ENCODE measurements at regions not wholly inside any gene's neighbourhood (a gene's known extent, or its start where the extent isn't known, plus 50 kb on each side); places are given as distances from the start of the nearest gene placed in this dataset.
A peak's percentile ranks its signal among the peaks of the same experiment; 100 is the strongest.

- DNase-seq, result no peak
- no peaks in the 10 kb centered on the region for H3K9me3 ChIP-seq
- no peaks in the 10 kb centered on the region for H3K36me3 ChIP-seq
- H3K27ac ChIP-seq, result no peak overlapping the region
- intact Hi-C loops (cut with DNase I), result no loop called here
- TF ChIP-seq POLR2A (IDR thresholded peaks at IDR 0.05) (no peak), CTCF (IDR thresholded peaks at IDR 0.05) (peak in 3 of 6 experiments; percentile 20 to 23 (median 20))
- no peak overlapping the region for H3K4me3 ChIP-seq (replicated peaks in 1 of 3)
- 64 to 65% methylated on average over 8 of the region's 8 CpGs for WGBS, 2 donors
- H3K4me1 ChIP-seq, result no peaks in the 10 kb centered on the region
- H3K27me3 ChIP-seq, result no peaks in the 10 kb centered on the region
Measured at GRCh38 chr7:113404245-113404644, 285.9 kb upstream of the SMIM30 start.

GRCh38 chr7:113402482-113402881 lies 284.1 kb upstream of the SMIM30 start:
- intact Hi-C loops (cut with DNase I), result no loop called here
- TF ChIP-seq POLR2A (IDR thresholded peaks at IDR 0.05), result no peak
- H3K36me3 ChIP-seq, result no peaks in the 10 kb centered on the region
- no peak overlapping the region for H3K4me3 ChIP-seq (replicated peaks in 1 of 3)
- no peaks in the 10 kb centered on the region for H3K9me3 ChIP-seq
- H3K27me3 ChIP-seq, result no peaks in the 10 kb centered on the region
- H3K4me1 ChIP-seq, result no peaks in the 10 kb centered on the region
- H3K27ac ChIP-seq, result no peak overlapping the region
- DNase-seq, result no peak

- TF ChIP-seq CTCF (IDR thresholded peaks at IDR 0.05) (no peak), POLR2A (IDR thresholded peaks at IDR 0.05) (no peak)
- Histone ChIP-seq H3K9me3 (no peaks in the 10 kb centered on the region), H3K27me3 (no peaks in the 10 kb centered on the region), H3K4me1 (no peaks in the 10 kb centered on the region), H3K27ac (no peak overlapping the region), H3K36me3 (no peaks in the 10 kb centered on the region), H3K4me3 (replicated peaks in 1 of 3) (no peak overlapping the region)
- intact Hi-C loops (cut with DNase I), result no loop called here
- DNase-seq, result no peak
- WGBS, 2 donors, result 70 to 77% methylated on average over 2 of the region's 2 CpGs
Measured at GRCh38 chr7:113402005-113402404, 283.7 kb upstream of the SMIM30 start.

GRCh38 chr7:113394856-113395255 lies 276.5 kb upstream of the SMIM30 start:
- DNase-seq, result no peak
- no peaks in the 10 kb centered on the region for H3K36me3 ChIP-seq
- H3K4me3 ChIP-seq (replicated peaks in 1 of 3), result no peak overlapping the region
- intact Hi-C loops (cut with DNase I), result no loop called here
- WGBS, 2 donors, result 61 to 68% methylated on average over 3 of the region's 3 CpGs
- H3K27me3 ChIP-seq, result no peaks in the 10 kb centered on the region
- no peak overlapping the region for H3K27ac ChIP-seq
- no peaks in the 10 kb centered on the region for H3K9me3 ChIP-seq
- H3K4me1 ChIP-seq, result no peaks in the 10 kb centered on the region
- TF ChIP-seq CTCF (IDR thresholded peaks at IDR 0.05), result no peak
- no peak for TF ChIP-seq POLR2A (IDR thresholded peaks at IDR 0.05)

- H3K9me3 ChIP-seq, result no peaks in the 10 kb centered on the region
- H3K4me3 ChIP-seq (replicated peaks in 1 of 3), result no peak overlapping the region
- TF ChIP-seq CTCF (IDR thresholded peaks at IDR 0.05) (no peak), POLR2A (IDR thresholded peaks at IDR 0.05) (no peak)
- DNase-seq, result no peak
- no peaks in the 10 kb centered on the region for H3K36me3 ChIP-seq
- no peaks in the 10 kb centered on the region for H3K4me1 ChIP-seq
- WGBS, 2 donors, result 61% methylated on average over 2 of the region's 2 CpGs
- no peak overlapping the region for H3K27ac ChIP-seq
- H3K27me3 ChIP-seq, result no peaks in the 10 kb centered on the region
- intact Hi-C loops (cut with DNase I), result no loop called here
Measured at GRCh38 chr7:113392841-113393540, 274.6 kb upstream of the SMIM30 start.

Data from thyroid gland (tissue), 4 donors.